A549 (cell line): ENCODE measurements at regions not wholly inside any gene's neighbourhood (a gene's known extent, or its start where the extent isn't known, plus 50 kb on each side); places are given as distances from the start of the nearest gene placed in this dataset.

Source experiments
- ATAC-seq, 2 experiments: fragments of 200-7000 bp in 1 of 2; fragments of >200 bp in 1 of 2; cut with Nextera tagmentation in 1 of 2; cut with Tn5 transposase in 1 of 2; 3 replicates each; pipeline versions ENCODE4 v1.8.0 to v1.9.1; 2018 to 2020; ENCODE audit warnings: mild to moderate bottlenecking in 1 of 2, moderate library complexity in 1 of 2
- CTCF ChIA-PET: fragments of 300-600 bp; sonication (Branson Sonifier 250); formaldehyde crosslinking; extraction: SDS; loops from one replicate; lab custom pipeline; 2021; ENCODE audit warnings: antibody characterized with exemption, inconsistent platforms; lab: Yijun Ruan, JAX
- POLR2A ChIA-PET: fragments of 350-600 bp; formaldehyde crosslinking; extraction: SDS; loops from one replicate; lab custom pipeline; 2021; ENCODE audit warnings: antibody characterized with exemption, inconsistent platforms; lab: Yijun Ruan, JAX
- DNase-seq, 2 experiments: peaks; one replicate each; pipeline versions ENCODE4 v3.0.0 to v3.0.0-alpha.2; 2011 to 2016; ENCODE audit warnings: low read depth in 1 of 2, low spot score in 1 of 2
- FAIRE-seq: peaks from 2 replicates; lab custom pipeline; 2011; peaks lifted over from hg19 to GRCh38; lab: Jason Lieb, UNC
- H3K27ac ChIP-seq, 2 experiments: fragments of >200 bp; sonication (Bioruptor Twin); formaldehyde crosslinking; 3 replicates each; pipeline ENCODE4 v1.5.1; 2016 to 2017
- H3K4me1 ChIP-seq: fragments of >200 bp; sonication (Bioruptor Twin); formaldehyde crosslinking; 3 replicates; pipeline ENCODE4 v1.6.1; 2016
- H3K4me2 ChIP-seq: fragments of >200 bp; sonication (Bioruptor Twin); formaldehyde crosslinking; 3 replicates; pipeline ENCODE4 v1.6.1; 2016
- H3K4me3 ChIP-seq: fragments of >200 bp; sonication (Bioruptor Twin); formaldehyde crosslinking; 3 replicates; pipeline ENCODE4 v1.5.1; 2016
- H3K9me3 ChIP-seq: fragments of >200 bp; sonication (Bioruptor Twin); formaldehyde crosslinking; 3 replicates; pipeline ENCODE4 v1.6.1; 2016
- CHD2 ChIP-seq: fragments of 150-350 bp; IDR thresholded peaks from 2 replicates; pipeline ENCODE4 v1.6.1; 2014; ENCODE audit warnings: low read length; ENCODE audit not compliant: partially characterized antibody
- FOSB ChIP-seq: fragments of 250-450 bp; sonication (Bioruptor Pico); IDR thresholded peaks from 2 replicates; pipeline ENCODE4 v1.5.0; 2020; ENCODE audit warnings: mild to moderate bottlenecking, moderate library complexity
- HOXB5 ChIP-seq: fragments of 250-450 bp; sonication (Bioruptor Pico); IDR thresholded peaks from 2 replicates; pipeline ENCODE4 v1.5.0; 2020; ENCODE audit warnings: mild to moderate bottlenecking, moderate library complexity
- JUNB ChIP-seq: fragments of >200 bp; sonication (Bioruptor Twin); formaldehyde crosslinking; IDR thresholded peaks from 2 replicates; pipeline ENCODE4 v1.6.1; 2016
- NFE2L2 ChIP-seq: fragments of 150-350 bp; conservative IDR thresholded peaks from 2 replicates; pipeline ENCODE4 v1.6.1; 2014; ENCODE audit warnings: low read length
- PHF8 ChIP-seq: fragments of 200-600 bp; sonication (generic); IDR thresholded peaks from 2 replicates; pipeline ENCODE4 v1.6.1; 2016; ENCODE audit warnings: low read depth, mild to moderate bottlenecking, antibody characterized with exemption, moderate library complexity, borderline replicate concordance
- RAD21 ChIP-seq, 2 experiments: fragments of >200 bp in 1 of 2; sonication (Bioruptor Twin) in 1 of 2; formaldehyde crosslinking in 1 of 2; IDR thresholded peaks in 1 of 2; conservative IDR thresholded peaks in 1 of 2; 2 replicates in 1 of 2; 3 replicates in 1 of 2; pipeline ENCODE4 v1.6.1; 2012 to 2018; ENCODE audit warnings: inconsistent platforms in 1 of 2
- TFCP2L1 ChIP-seq: fragments of 250-450 bp; sonication (Bioruptor Pico); IDR thresholded peaks from 2 replicates; pipeline ENCODE4 v1.5.0; 2021; ENCODE audit warnings: mild to moderate bottlenecking
- TP53 ChIP-seq: fragments of 250-450 bp; sonication (Bioruptor Pico); IDR thresholded peaks from 2 replicates; pipeline ENCODE4 v1.5.0; 2021; ENCODE audit warnings: mild to moderate bottlenecking, moderate library complexity
- ZC3H11A ChIP-seq: fragments of 450-650 bp; IDR thresholded peaks from 2 replicates; pipeline ENCODE4 v1.6.1; 2014; ENCODE audit warnings: antibody characterized with exemption, mild to moderate bottlenecking
- WGBS: methylation state at CpG from one replicate; pipeline ENCODE4 v1.1.6; 2017; ENCODE audit errors: missing lambda C conversion rate; 5-methylcytosine and 5-hydroxymethylcytosine counted together
- TF ChIP-seq, protein P1 (sequence below): fragments of 200-600 bp; sonication (generic); IDR thresholded peaks from 2 replicates; pipeline ENCODE4 v1.6.1; 2016; ENCODE audit warnings: antibody characterized with exemption, mild to moderate bottlenecking, moderate library complexity
- TF ChIP-seq, protein P2 (sequence below): fragments of >200 bp; sonication (Bioruptor Twin); formaldehyde crosslinking; IDR thresholded peaks from 2 replicates; pipeline ENCODE4 v1.6.1; 2016
- TF ChIP-seq, protein P3 (sequence below): fragments of 450-650 bp; IDR thresholded peaks from 2 replicates; pipeline ENCODE4 v1.6.1; 2014; ENCODE audit warnings: antibody characterized with exemption

DNA sequence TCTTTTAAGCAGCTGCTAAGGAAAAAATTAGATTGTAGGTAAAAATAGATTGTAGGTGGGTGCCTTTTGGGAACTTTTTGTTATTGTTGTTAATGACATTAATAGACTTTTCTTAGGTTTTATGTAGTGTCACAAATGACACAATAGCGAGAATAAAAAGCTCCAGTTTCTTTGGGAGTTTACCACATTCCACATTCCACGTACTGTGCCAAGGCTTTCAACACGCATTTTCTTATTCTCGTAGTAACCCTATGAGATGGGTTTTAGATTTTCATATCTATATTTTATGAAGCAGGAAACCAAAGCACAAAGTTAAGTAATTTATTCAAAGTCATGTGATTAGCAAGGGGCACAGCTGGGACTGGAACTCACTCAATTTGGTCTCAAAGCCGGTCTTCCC is 103.8 kb downstream of the XRCC2 start:
- DNase-seq (no peak), FAIRE-seq (no peak), ATAC-seq (no peak)
- no peak overlapping the region for H3K27ac ChIP-seq
- ChIA-PET POLR2A (no interaction called here), CTCF (no interaction called here)
- no peaks in the 10 kb centered on the region for H3K9me3 ChIP-seq
- no peaks in the 10 kb centered on the region for H3K4me1 ChIP-seq
- TF ChIP-seq, protein P1, sequence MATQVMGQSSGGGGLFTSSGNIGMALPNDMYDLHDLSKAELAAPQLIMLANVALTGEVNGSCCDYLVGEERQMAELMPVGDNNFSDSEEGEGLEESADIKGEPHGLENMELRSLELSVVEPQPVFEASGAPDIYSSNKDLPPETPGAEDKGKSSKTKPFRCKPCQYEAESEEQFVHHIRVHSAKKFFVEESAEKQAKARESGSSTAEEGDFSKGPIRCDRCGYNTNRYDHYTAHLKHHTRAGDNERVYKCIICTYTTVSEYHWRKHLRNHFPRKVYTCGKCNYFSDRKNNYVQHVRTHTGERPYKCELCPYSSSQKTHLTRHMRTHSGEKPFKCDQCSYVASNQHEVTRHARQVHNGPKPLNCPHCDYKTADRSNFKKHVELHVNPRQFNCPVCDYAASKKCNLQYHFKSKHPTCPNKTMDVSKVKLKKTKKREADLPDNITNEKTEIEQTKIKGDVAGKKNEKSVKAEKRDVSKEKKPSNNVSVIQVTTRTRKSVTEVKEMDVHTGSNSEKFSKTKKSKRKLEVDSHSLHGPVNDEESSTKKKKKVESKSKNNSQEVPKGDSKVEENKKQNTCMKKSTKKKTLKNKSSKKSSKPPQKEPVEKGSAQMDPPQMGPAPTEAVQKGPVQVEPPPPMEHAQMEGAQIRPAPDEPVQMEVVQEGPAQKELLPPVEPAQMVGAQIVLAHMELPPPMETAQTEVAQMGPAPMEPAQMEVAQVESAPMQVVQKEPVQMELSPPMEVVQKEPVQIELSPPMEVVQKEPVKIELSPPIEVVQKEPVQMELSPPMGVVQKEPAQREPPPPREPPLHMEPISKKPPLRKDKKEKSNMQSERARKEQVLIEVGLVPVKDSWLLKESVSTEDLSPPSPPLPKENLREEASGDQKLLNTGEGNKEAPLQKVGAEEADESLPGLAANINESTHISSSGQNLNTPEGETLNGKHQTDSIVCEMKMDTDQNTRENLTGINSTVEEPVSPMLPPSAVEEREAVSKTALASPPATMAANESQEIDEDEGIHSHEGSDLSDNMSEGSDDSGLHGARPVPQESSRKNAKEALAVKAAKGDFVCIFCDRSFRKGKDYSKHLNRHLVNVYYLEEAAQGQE = no peak
- TF ChIP-seq ZC3H11A = no peak
- TF ChIP-seq FOSB (CRISPR knock-in tag) = no peak
- H3K4me3 ChIP-seq = no peak overlapping the region
- H3K4me2 ChIP-seq = no peak overlapping the region
- 93% methylated on average over 5 of the region's 5 CpGs for WGBS

DNA sequence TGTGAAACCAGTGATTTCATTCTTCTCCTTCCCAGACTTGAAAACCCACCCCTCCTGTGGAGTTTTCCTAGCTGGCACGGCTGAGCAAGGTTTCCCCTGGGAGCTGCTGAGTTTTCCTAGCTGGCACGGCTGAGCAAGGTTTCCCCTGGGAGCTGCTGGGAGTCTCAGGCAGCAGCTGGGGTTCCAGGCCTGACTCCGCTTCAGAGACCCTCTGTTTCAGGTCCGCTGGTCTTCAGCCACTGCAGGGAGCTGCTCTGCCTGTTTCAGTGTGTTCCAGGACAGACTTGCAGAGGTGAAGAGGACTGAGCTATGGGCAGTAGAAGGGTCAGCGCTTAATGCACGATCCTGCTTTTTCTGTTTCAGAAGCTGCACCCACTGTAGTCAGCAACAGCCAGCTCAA is 104.9 kb downstream of the XRCC2 start:
- H3K27ac ChIP-seq = no peak overlapping the region
- FAIRE-seq = no peak
- ATAC-seq = no peak
- CTCF ChIA-PET = no interaction called here
- H3K4me1 ChIP-seq = no peaks in the 10 kb centered on the region
- POLR2A ChIA-PET = no interaction called here
- WGBS = 71% methylated on average over 6 of the region's 6 CpGs
- TF ChIP-seq NFE2L2 (no peak), JUNB (no peak)
- H3K9me3 ChIP-seq = no peaks in the 10 kb centered on the region
- no peak overlapping the region for H3K4me3 ChIP-seq
- H3K4me2 ChIP-seq = no peak overlapping the region
- no peak for DNase-seq

DNA sequence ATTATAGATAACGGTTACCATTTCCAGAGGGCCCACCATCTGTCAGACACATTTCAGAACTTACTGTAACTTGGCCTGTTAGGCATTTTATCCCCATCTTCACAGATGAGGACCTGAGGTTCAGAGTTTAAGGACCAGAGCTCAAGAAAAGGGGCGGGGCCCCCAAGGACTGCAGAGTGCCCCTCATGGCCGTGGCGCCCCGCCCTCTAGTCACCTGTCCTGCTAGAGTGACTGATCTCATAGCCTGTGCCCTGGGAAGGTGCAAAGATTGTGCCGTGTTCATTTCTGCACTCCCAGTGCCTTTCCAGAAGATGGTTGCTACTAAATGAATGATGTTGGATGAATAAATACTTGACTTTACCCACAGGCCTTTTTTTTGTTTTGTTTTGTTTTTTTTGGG is 107.0 kb downstream of the XRCC2 start:
- Histone ChIP-seq H3K27ac (no peak overlapping the region), H3K9me3 (no peaks in the 10 kb centered on the region), H3K4me1 (no peaks in the 10 kb centered on the region), H3K4me3 (no peak overlapping the region), H3K4me2 (no peak overlapping the region)
- ATAC-seq (no peak), FAIRE-seq (no peak), DNase-seq (no peak)
- CTCF ChIA-PET = interaction anchor here (0.6 kb wide), 1 partner anchor 386 kb away, joined by 4 read pairs; no protein-coding TSS in a partner anchor
- WGBS = 82% methylated on average over 6 of the region's 6 CpGs
- POLR2A ChIA-PET = no interaction called here
- TF ChIP-seq, protein P2, sequence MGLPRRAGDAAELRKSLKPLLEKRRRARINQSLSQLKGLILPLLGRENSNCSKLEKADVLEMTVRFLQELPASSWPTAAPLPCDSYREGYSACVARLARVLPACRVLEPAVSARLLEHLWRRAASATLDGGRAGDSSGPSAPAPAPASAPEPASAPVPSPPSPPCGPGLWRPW = no peak
- TF ChIP-seq PHF8 = no peak
- TF ChIP-seq CHD2 = no peak
- no peak for TF ChIP-seq TP53 (CRISPR knock-in tag)
- no peak for TF ChIP-seq FOSB (CRISPR knock-in tag)
- TF ChIP-seq HOXB5 (CRISPR knock-in tag) = no peak
- TF ChIP-seq TFCP2L1 (CRISPR knock-in tag) = no peak
- TF ChIP-seq, protein P3, sequence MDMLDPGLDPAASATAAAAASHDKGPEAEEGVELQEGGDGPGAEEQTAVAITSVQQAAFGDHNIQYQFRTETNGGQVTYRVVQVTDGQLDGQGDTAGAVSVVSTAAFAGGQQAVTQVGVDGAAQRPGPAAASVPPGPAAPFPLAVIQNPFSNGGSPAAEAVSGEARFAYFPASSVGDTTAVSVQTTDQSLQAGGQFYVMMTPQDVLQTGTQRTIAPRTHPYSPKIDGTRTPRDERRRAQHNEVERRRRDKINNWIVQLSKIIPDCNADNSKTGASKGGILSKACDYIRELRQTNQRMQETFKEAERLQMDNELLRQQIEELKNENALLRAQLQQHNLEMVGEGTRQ = no peak

DNA sequence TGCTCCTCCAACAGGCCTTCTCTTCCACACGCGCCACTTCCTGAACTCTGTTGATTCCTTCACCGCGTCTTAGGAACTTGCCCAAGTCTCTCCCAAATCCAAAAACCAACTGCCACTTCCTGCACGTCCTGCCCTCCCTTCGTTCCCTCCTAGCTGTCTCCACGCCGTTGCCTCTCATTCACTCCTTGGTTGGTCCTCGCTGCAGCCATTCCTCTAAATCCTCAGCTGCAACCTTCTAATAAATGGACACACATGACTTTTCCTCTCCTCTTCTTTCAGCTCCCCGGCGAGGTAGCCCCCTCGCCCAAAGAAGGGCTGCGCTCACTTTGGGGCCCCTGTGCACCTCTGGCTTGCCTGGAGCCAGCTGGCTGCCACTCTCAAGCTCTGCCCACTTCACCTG is 110.2 kb downstream of the XRCC2 start:
- no peak for TF ChIP-seq RAD21 (conservative IDR thresholded peaks at IDR 0.05 in 1 of 2, IDR thresholded peaks at IDR 0.05 in 1 of 2)
- TF ChIP-seq, all 56 proteins: peak for 0
- Histone ChIP-seq H3K4me1 (no peaks in the 10 kb centered on the region), H3K27ac (no peak overlapping the region), H3K4me3 (no peak overlapping the region), H3K9me3 (no peaks in the 10 kb centered on the region), H3K4me2 (no peak overlapping the region)
- DNase-seq (no peak), FAIRE-seq (no peak), ATAC-seq (peak in 1 of 2 experiments; percentile 42; a peak in 2 of 6 replicates)
- WGBS = 84% methylated on average over 13 of the region's 13 CpGs
- ChIA-PET CTCF (interaction anchor here (0.7 to 1.5 kb wide), 2 partner anchors 22 to 229 kb away, joined by 3 read pairs; no protein-coding TSS in a partner anchor), POLR2A (no interaction called here)
